Neural cell (in vitro differentiated cells): ENCODE measurements at regions not wholly inside any gene's neighbourhood (a gene's known extent, or its start where the extent isn't known, plus 50 kb on each side); places are given as distances from the start of the nearest gene placed in this dataset.

ENCODE experiments used
- TF ChIP-seq, protein P1 (sequence below): IDR thresholded peaks from 2 replicates; pipeline ENCODE4 v1.6.1; 2012; ENCODE audit warnings: borderline replicate concordance
- TF ChIP-seq, protein P2 (sequence below): fragments of 450-650 bp; IDR thresholded peaks from 2 replicates; pipeline ENCODE4 v1.5.1; 2014; ENCODE audit warnings: antibody characterized with exemption, mild to moderate bottlenecking, moderate library complexity; ENCODE audit not compliant: poor library complexity, severe bottlenecking

DNA sequence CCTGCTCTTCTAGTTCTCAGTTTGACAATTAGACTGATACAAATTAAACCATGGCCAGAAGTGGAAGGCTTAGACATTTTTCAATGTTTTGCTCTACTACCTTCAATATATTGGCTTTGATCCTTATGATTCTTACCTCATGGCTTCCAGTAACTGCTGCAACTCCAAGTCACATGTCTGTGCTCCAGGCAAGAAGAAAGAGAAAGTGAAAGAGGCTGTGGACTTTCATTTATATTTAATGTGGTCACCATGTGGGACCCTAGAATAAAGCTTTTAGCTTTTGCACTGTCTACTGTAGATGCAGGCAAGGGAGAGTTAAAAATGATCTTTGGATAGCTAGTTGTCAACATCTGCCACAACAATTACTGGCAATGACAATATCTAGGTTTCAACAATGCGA, 214.3 kb upstream of the PDE3A start:
- TF ChIP-seq, protein P1, sequence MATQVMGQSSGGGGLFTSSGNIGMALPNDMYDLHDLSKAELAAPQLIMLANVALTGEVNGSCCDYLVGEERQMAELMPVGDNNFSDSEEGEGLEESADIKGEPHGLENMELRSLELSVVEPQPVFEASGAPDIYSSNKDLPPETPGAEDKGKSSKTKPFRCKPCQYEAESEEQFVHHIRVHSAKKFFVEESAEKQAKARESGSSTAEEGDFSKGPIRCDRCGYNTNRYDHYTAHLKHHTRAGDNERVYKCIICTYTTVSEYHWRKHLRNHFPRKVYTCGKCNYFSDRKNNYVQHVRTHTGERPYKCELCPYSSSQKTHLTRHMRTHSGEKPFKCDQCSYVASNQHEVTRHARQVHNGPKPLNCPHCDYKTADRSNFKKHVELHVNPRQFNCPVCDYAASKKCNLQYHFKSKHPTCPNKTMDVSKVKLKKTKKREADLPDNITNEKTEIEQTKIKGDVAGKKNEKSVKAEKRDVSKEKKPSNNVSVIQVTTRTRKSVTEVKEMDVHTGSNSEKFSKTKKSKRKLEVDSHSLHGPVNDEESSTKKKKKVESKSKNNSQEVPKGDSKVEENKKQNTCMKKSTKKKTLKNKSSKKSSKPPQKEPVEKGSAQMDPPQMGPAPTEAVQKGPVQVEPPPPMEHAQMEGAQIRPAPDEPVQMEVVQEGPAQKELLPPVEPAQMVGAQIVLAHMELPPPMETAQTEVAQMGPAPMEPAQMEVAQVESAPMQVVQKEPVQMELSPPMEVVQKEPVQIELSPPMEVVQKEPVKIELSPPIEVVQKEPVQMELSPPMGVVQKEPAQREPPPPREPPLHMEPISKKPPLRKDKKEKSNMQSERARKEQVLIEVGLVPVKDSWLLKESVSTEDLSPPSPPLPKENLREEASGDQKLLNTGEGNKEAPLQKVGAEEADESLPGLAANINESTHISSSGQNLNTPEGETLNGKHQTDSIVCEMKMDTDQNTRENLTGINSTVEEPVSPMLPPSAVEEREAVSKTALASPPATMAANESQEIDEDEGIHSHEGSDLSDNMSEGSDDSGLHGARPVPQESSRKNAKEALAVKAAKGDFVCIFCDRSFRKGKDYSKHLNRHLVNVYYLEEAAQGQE, result no peak
- TF ChIP-seq, protein P2, sequence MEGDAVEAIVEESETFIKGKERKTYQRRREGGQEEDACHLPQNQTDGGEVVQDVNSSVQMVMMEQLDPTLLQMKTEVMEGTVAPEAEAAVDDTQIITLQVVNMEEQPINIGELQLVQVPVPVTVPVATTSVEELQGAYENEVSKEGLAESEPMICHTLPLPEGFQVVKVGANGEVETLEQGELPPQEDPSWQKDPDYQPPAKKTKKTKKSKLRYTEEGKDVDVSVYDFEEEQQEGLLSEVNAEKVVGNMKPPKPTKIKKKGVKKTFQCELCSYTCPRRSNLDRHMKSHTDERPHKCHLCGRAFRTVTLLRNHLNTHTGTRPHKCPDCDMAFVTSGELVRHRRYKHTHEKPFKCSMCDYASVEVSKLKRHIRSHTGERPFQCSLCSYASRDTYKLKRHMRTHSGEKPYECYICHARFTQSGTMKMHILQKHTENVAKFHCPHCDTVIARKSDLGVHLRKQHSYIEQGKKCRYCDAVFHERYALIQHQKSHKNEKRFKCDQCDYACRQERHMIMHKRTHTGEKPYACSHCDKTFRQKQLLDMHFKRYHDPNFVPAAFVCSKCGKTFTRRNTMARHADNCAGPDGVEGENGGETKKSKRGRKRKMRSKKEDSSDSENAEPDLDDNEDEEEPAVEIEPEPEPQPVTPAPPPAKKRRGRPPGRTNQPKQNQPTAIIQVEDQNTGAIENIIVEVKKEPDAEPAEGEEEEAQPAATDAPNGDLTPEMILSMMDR, result no peak
